IMR-90 (cell line): ENCODE measurements at regions not wholly inside any gene's neighbourhood (a gene's known extent, or its start where the extent isn't known, plus 50 kb on each side); places are given as distances from the start of the nearest gene placed in this dataset.

Experiments
- ATAC-seq: fragments of 200-7000 bp; cut with Tn5 transposase; 2 replicates; pipeline ENCODE4 v1.9.1; 2020; ENCODE audit warnings: low read depth, mild to moderate bottlenecking, moderate library complexity
- BruUV-seq: library from RNA; stranded (reverse); fragments of 400-500 nt; replicated peaks from 2 replicates; lab custom pipeline; 2021; lab: Mats Ljungman, UMichigan
- CTCF ChIA-PET: fragments of 300-600 bp; formaldehyde crosslinking; extraction: SDS; loops from one replicate; lab custom pipeline; 2021; ENCODE audit warnings: antibody characterized with exemption; lab: Yijun Ruan, JAX
- POLR2A ChIA-PET: fragments of 300-600 bp; sonication (Branson Sonifier 250); formaldehyde crosslinking; loops from one replicate; lab custom pipeline; 2022; ENCODE audit warnings: antibody characterized with exemption; ENCODE audit not compliant: unreplicated experiment; lab: Charles Lee
- DNase-seq: peaks from one replicate; pipeline ENCODE4 v3.0.0; 2013
- H2AFZ ChIP-seq: replicated peaks from 2 replicates; pipeline ENCODE3; 2013; ENCODE audit warnings: low read length, mild to moderate bottlenecking; ENCODE audit not compliant: poor library complexity
- H2AK5ac ChIP-seq: 2 replicates; pipeline ENCODE4 v1.6.1; 2013; ENCODE audit warnings: low read depth, low read length, inconsistent platforms
- H2AK9ac ChIP-seq: replicated peaks from 2 replicates; pipeline ENCODE3; 2013; ENCODE audit warnings: mild to moderate bottlenecking, low read depth, low read length, moderate library complexity; ENCODE audit not compliant: poor library complexity
- H2BK120ac ChIP-seq: 2 replicates; pipeline ENCODE4 v1.6.1; 2013; ENCODE audit warnings: low read depth, low read length, inconsistent platforms
- H2BK15ac ChIP-seq: 3 replicates; pipeline ENCODE4 v1.6.1; 2013; ENCODE audit warnings: low read depth, low read length, inconsistent platforms
- H2BK20ac ChIP-seq: 2 replicates; pipeline ENCODE4 v1.6.1; 2013; ENCODE audit warnings: low read depth, mild to moderate bottlenecking, inconsistent platforms, low read length, moderate library complexity
- H2BK5ac ChIP-seq: 2 replicates; pipeline ENCODE4 v1.6.1; 2013; ENCODE audit warnings: mild to moderate bottlenecking, low read depth, low read length, inconsistent platforms; ENCODE audit not compliant: poor library complexity, severe bottlenecking
- H3K14ac ChIP-seq: replicated peaks from 2 replicates; pipeline ENCODE4 v1.6.1; 2013; ENCODE audit warnings: low read depth, low read length, inconsistent platforms
- H3K18ac ChIP-seq: 2 replicates; pipeline ENCODE4 v1.6.1; 2013; ENCODE audit warnings: low read depth, low read length, control low read depth
- H3K23ac ChIP-seq: 2 replicates; pipeline ENCODE4 v1.6.1; 2013; ENCODE audit warnings: low read depth, low read length, inconsistent platforms
- H3K27ac ChIP-seq: 2 replicates; pipeline ENCODE4 v1.5.1; 2013; ENCODE audit warnings: mild to moderate bottlenecking, control low read depth, low read length; ENCODE audit not compliant: insufficient read depth
- H3K27me3 ChIP-seq: 2 replicates; pipeline ENCODE4 v1.6.1; 2013; ENCODE audit warnings: low read length; ENCODE audit not compliant: control insufficient read depth, insufficient read depth
- H3K36me3 ChIP-seq: 2 replicates; pipeline ENCODE4 v1.6.1; 2013; ENCODE audit warnings: low read length, mixed read lengths; ENCODE audit not compliant: control insufficient read depth, insufficient read depth
- H3K4ac ChIP-seq: 2 replicates; pipeline ENCODE4 v1.6.1; 2013; ENCODE audit warnings: low read depth, low read length, inconsistent platforms
- H3K4me1 ChIP-seq: 2 replicates; pipeline ENCODE4 v1.6.1; 2013; ENCODE audit warnings: low read length, mixed read lengths; ENCODE audit not compliant: control insufficient read depth, insufficient read depth
- H3K4me2 ChIP-seq: 2 replicates; pipeline ENCODE4 v1.6.1; 2013; ENCODE audit warnings: low read depth, mild to moderate bottlenecking, control low read depth, low read length, moderate library complexity
- H3K4me3 ChIP-seq: 2 replicates; pipeline ENCODE4 v1.5.1; 2013; ENCODE audit warnings: low read depth, mild to moderate bottlenecking, control low read depth, low read length, moderate library complexity; ENCODE audit not compliant: insufficient read depth
- H3K56ac ChIP-seq: 2 replicates; pipeline ENCODE4 v1.6.1; 2013; ENCODE audit warnings: low read length, inconsistent platforms; ENCODE audit not compliant: insufficient read depth; ENCODE audit errors: extremely low read depth
- H3K79me1 ChIP-seq, 2 experiments: 2 replicates each; pipeline ENCODE4 v1.6.1; 2013; ENCODE audit warnings: low read length in 2 of 2, inconsistent platforms in 1 of 2, low read depth in 1 of 2
- H3K9ac ChIP-seq: 2 replicates; pipeline ENCODE4 v1.6.1; 2013; ENCODE audit warnings: low read depth, low read length, control low read depth
- H3K9me1 ChIP-seq: 2 replicates; pipeline ENCODE4 v1.6.1; 2013; ENCODE audit warnings: low read length, inconsistent platforms; ENCODE audit not compliant: insufficient read depth
- H3K9me3 ChIP-seq: 2 replicates; pipeline ENCODE4 v1.6.1; 2013; ENCODE audit warnings: low read length; ENCODE audit not compliant: control insufficient read depth, insufficient read depth
- H4K20me1 ChIP-seq: 2 replicates; pipeline ENCODE4 v1.6.1; 2013; ENCODE audit warnings: low read length, inconsistent platforms; ENCODE audit not compliant: insufficient read depth
- H4K5ac ChIP-seq: 2 replicates; pipeline ENCODE4 v1.6.1; 2013; ENCODE audit warnings: mild to moderate bottlenecking, low read depth, low read length, control low read depth
- H4K8ac ChIP-seq, 2 experiments: 2 replicates each; pipeline ENCODE4 v1.6.1; 2013; ENCODE audit warnings: low read depth in 2 of 2, low read length in 2 of 2, control low read depth in 1 of 2, inconsistent platforms in 1 of 2
- H4K91ac ChIP-seq: 2 replicates; pipeline ENCODE4 v1.6.1; 2013; ENCODE audit warnings: low read depth, low read length, inconsistent platforms; ENCODE audit not compliant: insufficient read depth
- CEBPB ChIP-seq: IDR thresholded peaks from 2 replicates; pipeline ENCODE4 v1.6.1; 2012; ENCODE audit warnings: low read depth, low read length, improper control_type of control experiment
- FOS ChIP-seq: fragments of 150-350 bp; IDR thresholded peaks from 2 replicates; pipeline ENCODE4 v1.6.1; 2016; ENCODE audit warnings: low read depth, low read length
- MAZ ChIP-seq: IDR thresholded peaks from 2 replicates; pipeline ENCODE4 v1.6.1; 2012; ENCODE audit warnings: low read depth, mild to moderate bottlenecking, low read length, improper control_type of control experiment, moderate library complexity, borderline replicate concordance
- MXI1 ChIP-seq: IDR thresholded peaks from 2 replicates; pipeline ENCODE4 v1.6.1; 2012; ENCODE audit warnings: low read depth, mild to moderate bottlenecking, low read length, moderate library complexity, borderline replicate concordance
- NFE2L2 ChIP-seq: fragments of 150-350 bp; IDR thresholded peaks from 2 replicates; pipeline ENCODE4 v1.6.1; 2016; ENCODE audit warnings: low read depth, mild to moderate bottlenecking, low read length
- POLR2A ChIP-seq: IDR thresholded peaks from 2 replicates; pipeline ENCODE4 v1.6.1; 2012; ENCODE audit warnings: mild to moderate bottlenecking, low read depth, low read length
- RCOR1 ChIP-seq: IDR thresholded peaks from 2 replicates; pipeline ENCODE4 v1.6.1; 2012; ENCODE audit warnings: mild to moderate bottlenecking, low read length, improper control_type of control experiment; ENCODE audit not compliant: insufficient replicate concordance
- RFX5 ChIP-seq: IDR thresholded peaks from 2 replicates; pipeline ENCODE4 v1.8.0; 2012; ENCODE audit warnings: low read depth, mild to moderate bottlenecking, low read length, moderate library complexity
- dilution Hi-C: fragments of 300-500 bp; cut with HindIII; formaldehyde crosslinking; loops from one replicate; pipeline ENCODE4 v1.14.3; 2018; ENCODE audit warnings: low sequenced_read_pairs; ENCODE audit not compliant: unreplicated experiment
- in situ Hi-C: fragments of 300-500 bp; cut with MboI; formaldehyde crosslinking; loops from 3 replicates; pipeline ENCODE4 v1.14.3; 2019; ENCODE audit warnings: low sequenced_read_pairs, inconsistent platforms, mixed read lengths
- intact Hi-C: fragments of 100-400 bp; cut with micrococcal nuclease; formaldehyde crosslinking; loops from 2 replicates; pipeline ENCODE4 v1.10.0; 2022
- TF ChIP-seq, protein P1 (sequence below): fragments of 150-350 bp; IDR thresholded peaks from 2 replicates; pipeline ENCODE4 v1.6.1; 2017; ENCODE audit warnings: mild to moderate bottlenecking, antibody characterized with exemption, low read length, low read depth
- TF ChIP-seq, protein P2 (sequence below): conservative IDR thresholded peaks from 2 replicates; pipeline ENCODE4 v1.5.1; 2012; ENCODE audit warnings: mild to moderate bottlenecking, low read depth, low read length, improper control_type of control experiment

DNA sequence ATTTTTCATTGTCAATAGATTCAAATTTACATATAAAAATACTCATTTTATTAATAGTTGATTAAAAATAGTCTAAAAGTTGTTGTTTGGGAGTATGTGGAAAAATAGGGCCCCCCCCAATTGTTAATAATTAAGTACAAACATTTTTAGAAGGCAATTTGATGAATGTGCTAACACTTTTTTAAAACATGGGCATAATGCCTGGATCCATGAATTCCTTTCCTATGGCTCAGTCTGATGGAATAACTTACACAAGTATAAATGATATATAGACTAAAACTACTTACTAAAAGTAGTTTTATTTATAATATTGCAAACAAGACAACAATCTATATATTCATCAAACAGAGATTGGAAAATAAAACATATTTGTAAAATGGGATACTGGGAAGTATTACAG lies 247.2 kb upstream of the LRRN1 start:
- Histone ChIP-seq H3K18ac (no peak overlapping the region), H2BK120ac (no peak overlapping the region), H2BK15ac (no peak overlapping the region), H3K14ac (no peak overlapping the region), H2AFZ (no peak overlapping the region), H3K36me3 (no peaks in the 10 kb centered on the region), H2AK9ac (no peak overlapping the region), H3K9me3 (peaks cover 7% of the 10 kb centered on the region; the same call in 1 of the 2 replicates), H4K5ac (no peak overlapping the region), H3K27ac (no peak overlapping the region), H3K79me1 (no peaks in the 10 kb centered on the region), H3K23ac (no peak overlapping the region), H3K4ac (no peak overlapping the region), H4K20me1 (no peaks in the 10 kb centered on the region), H3K9me1 (no peaks in the 10 kb centered on the region), H3K27me3 (no peaks in the 10 kb centered on the region), H2AK5ac (no peak overlapping the region), H2BK5ac (no peak overlapping the region), H3K4me1 (no peaks in the 10 kb centered on the region), H4K8ac (no peak overlapping the region), H3K4me2 (no peak overlapping the region), H2BK20ac (no peak overlapping the region), H3K56ac (no peak overlapping the region), H3K4me3 (no peak overlapping the region), H3K9ac (no peak overlapping the region), H4K91ac (no peak overlapping the region)
- ChIA-PET CTCF (no interaction called here), POLR2A (no interaction called here)
- no TSS peak for BruUV-seq
- no peak for ATAC-seq
- in situ Hi-C loops, result no loop called here
- intact Hi-C loops, result no loop called here
- dilution Hi-C loops, result no loop called here
- DNase-seq, result no peak
- TF ChIP-seq POLR2A, result no peak
- TF ChIP-seq MXI1, result no peak
- no peak for TF ChIP-seq RCOR1
- TF ChIP-seq MAZ, result no peak
- TF ChIP-seq, protein P1, sequence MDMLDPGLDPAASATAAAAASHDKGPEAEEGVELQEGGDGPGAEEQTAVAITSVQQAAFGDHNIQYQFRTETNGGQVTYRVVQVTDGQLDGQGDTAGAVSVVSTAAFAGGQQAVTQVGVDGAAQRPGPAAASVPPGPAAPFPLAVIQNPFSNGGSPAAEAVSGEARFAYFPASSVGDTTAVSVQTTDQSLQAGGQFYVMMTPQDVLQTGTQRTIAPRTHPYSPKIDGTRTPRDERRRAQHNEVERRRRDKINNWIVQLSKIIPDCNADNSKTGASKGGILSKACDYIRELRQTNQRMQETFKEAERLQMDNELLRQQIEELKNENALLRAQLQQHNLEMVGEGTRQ, result no peak
- TF ChIP-seq FOS, result no peak
- TF ChIP-seq, protein P2, sequence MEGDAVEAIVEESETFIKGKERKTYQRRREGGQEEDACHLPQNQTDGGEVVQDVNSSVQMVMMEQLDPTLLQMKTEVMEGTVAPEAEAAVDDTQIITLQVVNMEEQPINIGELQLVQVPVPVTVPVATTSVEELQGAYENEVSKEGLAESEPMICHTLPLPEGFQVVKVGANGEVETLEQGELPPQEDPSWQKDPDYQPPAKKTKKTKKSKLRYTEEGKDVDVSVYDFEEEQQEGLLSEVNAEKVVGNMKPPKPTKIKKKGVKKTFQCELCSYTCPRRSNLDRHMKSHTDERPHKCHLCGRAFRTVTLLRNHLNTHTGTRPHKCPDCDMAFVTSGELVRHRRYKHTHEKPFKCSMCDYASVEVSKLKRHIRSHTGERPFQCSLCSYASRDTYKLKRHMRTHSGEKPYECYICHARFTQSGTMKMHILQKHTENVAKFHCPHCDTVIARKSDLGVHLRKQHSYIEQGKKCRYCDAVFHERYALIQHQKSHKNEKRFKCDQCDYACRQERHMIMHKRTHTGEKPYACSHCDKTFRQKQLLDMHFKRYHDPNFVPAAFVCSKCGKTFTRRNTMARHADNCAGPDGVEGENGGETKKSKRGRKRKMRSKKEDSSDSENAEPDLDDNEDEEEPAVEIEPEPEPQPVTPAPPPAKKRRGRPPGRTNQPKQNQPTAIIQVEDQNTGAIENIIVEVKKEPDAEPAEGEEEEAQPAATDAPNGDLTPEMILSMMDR, result no peak
- TF ChIP-seq NFE2L2, result no peak
- no peak for TF ChIP-seq CEBPB
- no peak for TF ChIP-seq RFX5
